Renal cortex interstitium (tissue), 11 donors: ENCODE measurements at regions not wholly inside any gene's neighbourhood (a gene's known extent, or its start where the extent isn't known, plus 50 kb on each side); places are given as distances from the start of the nearest gene placed in this dataset.
A peak's percentile ranks its signal among the peaks of the same experiment; 100 is the strongest.

Experiments used
- DNase-seq, 11 donors: peaks; one replicate each; pipeline ENCODE4 v3.0.0-alpha.2; 2013; ENCODE audit warnings: low read depth in 9 of 11, low spot score in 4 of 11; ENCODE audit errors: extremely low read depth in 1 of 11

- no peak for DNase-seq
These were observed 73.3 kb downstream of the RFC3 start for GRCh38 chr13:33891196-33891742.

- no peak for DNase-seq
These were observed 75.6 kb downstream of the RFC3 start for GRCh38 chr13:33893559-33893958.

DNA sequence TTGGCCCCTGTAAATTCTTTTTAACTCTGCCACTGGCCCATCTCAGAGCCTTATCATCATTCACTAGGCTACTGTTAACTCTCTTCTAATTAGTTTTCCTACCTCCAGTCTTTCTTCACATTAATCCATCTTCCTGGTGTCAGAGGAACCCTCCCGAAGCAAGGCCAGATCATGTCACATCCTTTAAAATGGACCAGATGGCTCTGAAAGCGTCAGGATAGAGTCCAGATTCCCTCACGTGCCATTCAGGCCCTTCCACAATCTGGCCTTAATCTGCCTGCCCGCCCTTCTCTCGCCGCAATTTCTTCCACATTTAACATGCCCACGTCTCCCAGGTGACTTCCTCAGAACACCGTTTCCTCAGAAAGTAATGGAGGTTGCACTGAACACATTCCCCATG, 86.5 kb downstream of the RFC3 start:
- DNase-seq = no peak

DNA sequence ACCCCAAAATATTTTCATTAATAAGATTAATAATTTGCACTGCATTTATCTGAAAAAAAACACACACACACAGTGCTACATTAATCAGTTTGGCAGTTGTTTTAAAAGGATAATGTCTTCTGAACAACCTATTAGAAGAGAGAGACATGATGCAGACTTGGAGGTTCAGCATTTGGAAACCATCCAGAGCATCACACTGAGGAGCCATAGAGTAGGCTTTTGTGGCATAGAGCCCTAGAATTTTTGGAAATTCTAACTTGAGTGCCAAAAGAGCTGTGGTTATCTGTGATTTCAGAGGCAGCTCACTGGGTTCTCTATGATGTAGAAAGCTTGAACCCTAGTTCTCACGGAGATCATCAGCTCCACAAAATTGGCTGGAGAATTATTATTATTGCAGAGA, 90.2 kb downstream of the RFC3 start:
- no peak for DNase-seq

DNA sequence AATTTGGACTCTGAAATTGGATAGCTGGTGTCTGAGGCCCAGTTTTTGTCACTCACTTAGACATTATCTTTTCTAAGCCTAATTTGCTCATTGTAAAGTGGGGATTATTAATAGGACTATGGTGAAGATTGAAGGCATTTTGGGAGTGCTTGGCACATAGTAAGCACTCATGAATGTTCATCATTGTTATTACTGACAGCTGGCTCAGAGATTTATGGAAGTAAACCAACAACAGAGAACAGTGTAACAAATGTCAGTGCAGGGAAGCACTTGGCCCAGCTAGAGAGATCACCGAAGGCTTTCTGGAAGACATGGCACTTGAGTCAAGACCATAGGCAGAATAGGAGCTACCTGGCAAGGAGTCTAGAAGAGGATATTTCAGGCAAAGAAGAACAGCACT, 92.3 kb downstream of the RFC3 start:
- no peak for DNase-seq

GRCh38 chr13:33911521-33911920, 93.6 kb downstream of the RFC3 start:
- DNase-seq = no peak

- no peak for DNase-seq
These were observed 95.9 kb downstream of the RFC3 start for GRCh38 chr13:33913829-33914228.

- no peak for DNase-seq
These were observed 99.2 kb downstream of the RFC3 start for GRCh38 chr13:33917190-33917589.

- peak in 9 of 11 donors; percentile 13 to 49 (median 25) for DNase-seq
These were observed 100.4 kb downstream of the RFC3 start for GRCh38 chr13:33918199-33918932.

GRCh38 chr13:33919120-33919519, 101.2 kb downstream of the RFC3 start:
- DNase-seq = no peak

DNA sequence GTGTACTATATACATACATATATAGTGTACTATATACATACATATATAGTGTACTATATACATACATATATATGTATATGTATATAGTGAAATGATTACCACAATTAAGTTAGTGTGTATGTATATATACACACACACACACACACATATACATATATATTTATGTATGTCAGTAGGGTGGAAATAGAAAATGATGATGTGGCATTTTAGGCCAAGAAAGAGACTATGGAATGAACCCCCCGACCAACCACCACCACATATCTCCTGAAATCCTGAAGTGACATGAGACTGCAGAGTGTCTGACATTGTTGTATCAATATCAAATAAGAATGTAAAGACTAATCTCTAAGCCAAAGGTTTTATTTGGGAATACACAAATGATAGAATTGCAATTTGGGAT, 107.6 kb downstream of the RFC3 start:
- DNase-seq = no peak

- no peak for DNase-seq
These were observed 109.4 kb downstream of the RFC3 start for GRCh38 chr13:33927315-33927714.

GRCh38 chr13:33931397-33932311, 113.7 kb downstream of the RFC3 start:
- DNase-seq = peak in 8 of 11 donors; percentile 21 to 63 (median 28)

DNA sequence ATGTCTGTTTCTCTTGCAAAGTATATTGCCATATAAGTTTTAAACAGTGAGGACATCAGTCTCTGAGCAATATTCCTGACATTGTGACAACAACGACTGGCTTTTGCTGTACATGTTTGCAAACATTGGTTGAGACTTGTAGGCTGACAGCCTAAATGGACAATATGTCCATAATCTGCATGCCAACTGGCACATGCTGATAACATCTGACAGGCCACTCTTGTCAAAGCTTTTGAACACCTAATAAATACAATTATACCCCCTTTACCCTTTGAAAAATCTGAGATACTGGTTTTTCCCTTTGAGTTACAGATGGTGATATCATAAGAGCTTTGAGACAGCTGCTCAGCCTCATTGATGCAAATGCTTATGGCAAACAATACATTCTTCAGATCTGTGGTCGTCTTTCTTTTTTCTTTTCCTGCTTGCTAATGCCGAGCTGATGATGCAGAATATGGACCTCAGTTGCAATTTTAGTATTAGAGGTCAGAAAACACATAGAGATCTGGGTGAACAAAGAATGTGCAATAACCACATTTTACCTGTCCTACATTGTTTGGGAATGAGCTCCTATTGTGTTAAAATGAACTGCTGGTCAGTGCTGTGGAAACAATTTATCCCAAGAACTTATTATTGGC, 114.9 kb downstream of the RFC3 start:
- no peak for DNase-seq

DNA sequence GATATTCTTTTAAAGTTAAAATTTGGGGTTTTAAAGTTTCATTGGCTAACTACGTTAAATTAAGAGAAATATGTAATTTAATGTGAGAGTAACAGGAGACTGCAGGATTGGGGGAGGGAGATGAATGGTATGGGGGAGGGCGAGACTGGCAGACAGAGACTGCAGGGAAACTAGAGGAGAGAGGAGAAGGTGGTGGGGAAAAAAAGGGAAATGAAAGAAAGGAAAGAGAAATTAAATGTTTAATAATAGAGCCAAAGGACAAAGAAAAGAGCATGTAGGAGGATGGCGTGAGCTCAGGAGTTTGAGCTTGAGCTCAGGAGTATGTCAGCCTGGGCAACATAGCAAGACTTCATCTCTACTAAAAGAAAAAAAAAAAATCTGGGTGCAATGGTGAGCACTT, 115.9 kb downstream of the RFC3 start:
- no peak for DNase-seq

DNA sequence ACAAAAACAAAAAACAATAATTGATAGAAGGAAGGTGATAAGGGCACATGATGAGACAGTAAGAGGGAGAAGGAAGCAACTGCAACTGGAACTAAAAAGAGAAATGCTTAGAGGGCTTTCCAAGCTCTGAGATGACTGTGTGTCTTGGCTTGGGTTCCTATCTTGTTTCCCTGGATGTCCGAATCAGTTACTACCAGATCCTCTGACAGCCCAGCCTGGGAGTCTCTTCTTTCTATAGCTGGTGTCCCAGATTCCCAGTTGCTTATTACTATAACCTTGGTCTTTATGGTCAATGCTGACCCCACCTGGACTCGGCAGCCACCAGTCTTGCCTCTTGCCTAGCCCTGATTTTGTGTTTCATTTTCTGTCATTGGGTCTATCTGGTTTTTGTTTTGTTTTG, 116.4 kb downstream of the RFC3 start:
- no peak for DNase-seq

DNA sequence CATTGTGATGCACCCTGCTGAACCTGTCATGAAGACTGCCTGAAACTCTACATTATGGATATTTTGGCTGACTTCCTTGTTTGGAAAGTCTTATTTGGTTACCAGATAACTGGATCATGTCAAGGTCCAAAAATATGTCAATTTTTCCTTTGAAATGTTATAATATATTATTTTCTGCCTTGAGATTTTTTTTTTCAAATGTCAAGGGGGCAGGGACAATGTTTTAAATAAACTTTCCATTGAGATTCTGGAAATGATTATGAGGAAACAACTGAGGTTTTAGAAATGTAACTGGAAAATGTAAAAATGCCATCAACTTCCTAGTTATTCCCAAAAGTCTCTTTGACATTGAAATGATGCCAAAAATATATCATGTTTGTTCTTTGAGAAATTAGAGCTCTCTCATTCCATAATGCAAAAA, 117.0 kb downstream of the RFC3 start:
- no peak for DNase-seq

GRCh38 chr13:33935969-33936368, 118.0 kb downstream of the RFC3 start:
- DNase-seq = no peak

DNA sequence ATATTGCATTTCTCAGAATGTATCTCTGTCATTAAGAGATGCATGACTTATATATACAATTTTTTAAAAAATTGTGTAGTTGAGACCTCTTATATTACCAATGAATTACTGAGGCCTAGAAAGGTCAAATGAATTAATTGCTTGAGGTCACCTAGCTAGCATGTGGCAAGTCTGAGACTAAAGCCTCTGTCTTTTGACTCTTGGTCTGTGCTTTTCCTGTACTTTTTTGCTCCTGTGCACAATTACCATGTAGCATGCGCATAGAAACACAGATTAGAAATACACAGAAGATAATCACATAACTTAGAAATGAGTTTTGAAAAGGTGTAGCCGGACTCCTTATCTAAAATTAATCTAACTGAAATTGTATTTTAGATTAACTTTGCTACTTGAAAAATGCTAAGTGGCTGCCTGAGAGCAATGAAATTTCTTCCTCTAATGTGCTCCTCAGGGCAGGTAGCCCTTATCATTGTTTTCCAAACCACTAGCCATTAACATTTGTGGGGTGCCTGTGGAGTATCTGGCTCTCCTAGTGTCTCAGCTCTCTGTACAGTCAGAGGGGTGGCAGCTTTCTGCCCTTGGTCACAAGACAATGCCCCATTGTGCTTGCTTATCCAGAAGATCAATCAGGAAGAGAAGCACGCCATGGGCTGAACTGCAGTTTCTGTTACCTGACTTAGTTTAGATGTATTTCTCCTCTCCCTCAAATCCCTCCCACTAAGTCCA, 119.6 kb downstream of the RFC3 start:
- no peak for DNase-seq
